GM18505 (cell line): ENCODE measurements at regions not wholly inside any gene's neighbourhood (a gene's known extent, or its start where the extent isn't known, plus 50 kb on each side); places are given as distances from the start of the nearest gene placed in this dataset.

Experiments used
- ATAC-seq: cut with Tn5 transposase; IDR thresholded peaks from one replicate; pipeline ENCODE4 v1.9.1; 2021; ENCODE audit not compliant: unreplicated experiment
- POLR2A ChIP-seq: IDR thresholded peaks from 4 replicates; pipeline ENCODE4 v1.6.1; 2011; ENCODE audit warnings: borderline replicate concordance; ENCODE audit not compliant: insufficient read depth, insufficient read length; ENCODE audit errors: extremely low read depth

- no peak for ATAC-seq
These were observed 1575.2 kb upstream of the LRRTM3 start for GRCh38 chr10:65350611-65351010.

GRCh38 chr10:65355141-65355680, 1570.6 kb upstream of the LRRTM3 start:
- ATAC-seq = no peak
- TF ChIP-seq POLR2A = no peak

More at GRCh38 chr10:65350611-65351010, 1575.2 kb upstream of the LRRTM3 start:
- no peak for TF ChIP-seq POLR2A

- ATAC-seq = no peak
- TF ChIP-seq POLR2A = no peak
These were observed 1567.3 kb upstream of the LRRTM3 start for GRCh38 chr10:65358565-65358964.

- no peak for TF ChIP-seq POLR2A
- no peak for ATAC-seq
These were observed 1565.3 kb upstream of the LRRTM3 start for GRCh38 chr10:65360497-65360896.

- no peak for TF ChIP-seq POLR2A
- no peak for ATAC-seq
These were observed 1560.0 kb upstream of the LRRTM3 start for GRCh38 chr10:65365878-65366277.

- TF ChIP-seq POLR2A = no peak
- no peak for ATAC-seq
These were observed 1558.1 kb upstream of the LRRTM3 start for GRCh38 chr10:65367706-65368105.

- TF ChIP-seq POLR2A = no peak
- no peak for ATAC-seq
These were observed 1550.3 kb upstream of the LRRTM3 start for GRCh38 chr10:65375528-65375927.

- ATAC-seq = no peak
- no peak for TF ChIP-seq POLR2A
These were observed 1548.1 kb upstream of the LRRTM3 start for GRCh38 chr10:65377687-65378086.

GRCh38 chr10:65394502-65395297, 1531.1 kb upstream of the LRRTM3 start:
- TF ChIP-seq POLR2A = no peak
- ATAC-seq = no peak

- no peak for TF ChIP-seq POLR2A
- no peak for ATAC-seq
These were observed 1530.2 kb upstream of the LRRTM3 start for GRCh38 chr10:65395631-65396030.

- no peak for ATAC-seq
These were observed 1528.8 kb upstream of the LRRTM3 start for GRCh38 chr10:65396997-65397396.

GRCh38 chr10:65408401-65408800, 1517.4 kb upstream of the LRRTM3 start:
- no peak for ATAC-seq
- TF ChIP-seq POLR2A = no peak

More at GRCh38 chr10:65396997-65397396, 1528.8 kb upstream of the LRRTM3 start:
- TF ChIP-seq POLR2A = no peak

GRCh38 chr10:65413001-65413400, 1512.8 kb upstream of the LRRTM3 start:
- TF ChIP-seq POLR2A = no peak
- no peak for ATAC-seq

GRCh38 chr10:65415318-65415717, 1510.5 kb upstream of the LRRTM3 start:
- no peak for ATAC-seq
- TF ChIP-seq POLR2A = no peak

- no peak for TF ChIP-seq POLR2A
- ATAC-seq = no peak
These were observed 1509.7 kb upstream of the LRRTM3 start for GRCh38 chr10:65416094-65416493.

GRCh38 chr10:65419629-65420028, 1506.2 kb upstream of the LRRTM3 start:
- ATAC-seq = no peak

More at GRCh38 chr10:65419629-65420028, 1506.2 kb upstream of the LRRTM3 start:
- TF ChIP-seq POLR2A = no peak
